ENCODE measurements at regions not wholly inside any gene's neighbourhood (a gene's known extent, or its start where the extent isn't known, plus 50 kb on each side); places are given as distances from the start of the nearest gene placed in this dataset.

GRCh38 chr12:108052260-108052659, 76.8 kb upstream of the WSCD2 start:
- H3F3A ChIP-seq (replicated peaks; ENCODE audit: low read depth), result no peaks in the 10 kb centered on the region
- H3K36me3 ChIP-seq (ENCODE audit: insufficient read depth), result no peaks in the 10 kb centered on the region
- no peak overlapping the region for H3K27ac Mint-ChIP-seq
- H3K36me3 Mint-ChIP-seq (ENCODE audit: low read depth), result no peaks in the 10 kb centered on the region
- H3K9me3 Mint-ChIP-seq, result no peaks in the 10 kb centered on the region; the same call in 2 of the 3 replicates
- no peaks in the 10 kb centered on the region for H3K27me3 ChIP-seq (ENCODE audit: insufficient read depth)
- H3K27me3 Mint-ChIP-seq (ENCODE audit: insufficient read depth, low read depth, poor library complexity), result no peaks in the 10 kb centered on the region
- H3K79me2 ChIP-seq (replicated peaks; ENCODE audit: insufficient read depth), result no peaks in the 10 kb centered on the region
- TF ChIP-seq EZH2 (IDR thresholded peaks at IDR 0.05; ENCODE audit: low read depth, unreplicated experiment), result no peak
- TF ChIP-seq EZH2phosphoT487 (IDR thresholded peaks at IDR 0.05; ENCODE audit: unreplicated experiment), result no peak
- no peak for TF ChIP-seq REST (IDR thresholded peaks at IDR 0.05; ENCODE audit: unreplicated experiment)
- H3K4me1 Mint-ChIP-seq, result peaks cover 24% of the 10 kb centered on the region
- DNase-seq (ENCODE audit: low spot score) (no peak), ATAC-seq (no peak)
- no peaks in the 10 kb centered on the region for H3K4me1 ChIP-seq (ENCODE audit: insufficient read depth)
- H3K4me3 ChIP-seq, result no peak overlapping the region
- H3K4me3 Mint-ChIP-seq, result no peak overlapping the region
- no peak overlapping the region for H3K4me2 ChIP-seq
- H2AFZ ChIP-seq, result no peak overlapping the region
- H3K9me2 ChIP-seq (ENCODE audit: insufficient read depth), result no peaks in the 10 kb centered on the region
- no peak overlapping the region for H3K27ac ChIP-seq (ENCODE audit: low read depth)
- H4K20me1 ChIP-seq (replicated peaks; ENCODE audit: insufficient read depth), result no peaks in the 10 kb centered on the region

GRCh38 chr12:108053512-108053911, 75.6 kb upstream of the WSCD2 start:
- no peak overlapping the region for H3K4me3 Mint-ChIP-seq
- H3K36me3 Mint-ChIP-seq (ENCODE audit: low read depth), result no peaks in the 10 kb centered on the region
- Histone ChIP-seq H2AFZ (no peak overlapping the region), H3K9me2 (ENCODE audit: insufficient read depth) (no peaks in the 10 kb centered on the region), H4K20me1 (replicated peaks; ENCODE audit: insufficient read depth) (no peaks in the 10 kb centered on the region), H3F3A (replicated peaks; ENCODE audit: low read depth) (no peaks in the 10 kb centered on the region), H3K4me3 (no peak overlapping the region), H3K79me2 (replicated peaks; ENCODE audit: insufficient read depth) (no peaks in the 10 kb centered on the region), H3K4me1 (ENCODE audit: insufficient read depth) (no peaks in the 10 kb centered on the region), H3K36me3 (ENCODE audit: insufficient read depth) (no peaks in the 10 kb centered on the region), H3K27ac (ENCODE audit: low read depth) (no peak overlapping the region), H3K27me3 (ENCODE audit: insufficient read depth) (no peaks in the 10 kb centered on the region), H3K4me2 (no peak overlapping the region)
- H3K9me3 Mint-ChIP-seq, result no peaks in the 10 kb centered on the region; the same call in 2 of the 3 replicates
- no peak for ATAC-seq
- peaks cover 17% of the 10 kb centered on the region for H3K4me1 Mint-ChIP-seq
- no peak for DNase-seq (ENCODE audit: low spot score)
- no peaks in the 10 kb centered on the region for H3K27me3 Mint-ChIP-seq (ENCODE audit: insufficient read depth, low read depth, poor library complexity)
- no peak overlapping the region for H3K27ac Mint-ChIP-seq
- TF ChIP-seq STAT1 (IDR thresholded peaks at IDR 0.05; ENCODE audit: unreplicated experiment) (no peak), ZNF331 (CRISPR knock-in tag; IDR thresholded peaks at IDR 0.05; ENCODE audit: low read depth) (no peak), CREB1 (CRISPR knock-in tag; IDR thresholded peaks at IDR 0.05; ENCODE audit: low read depth) (no peak), REST (IDR thresholded peaks at IDR 0.05; ENCODE audit: unreplicated experiment) (no peak), CTCF (conservative IDR thresholded peaks at IDR 0.05; ENCODE audit: low read depth in 2 of 2) (no peak), NANOG (IDR thresholded peaks at IDR 0.05; ENCODE audit: borderline replicate concordance) (no peak), EZH2 (IDR thresholded peaks at IDR 0.05; ENCODE audit: low read depth, unreplicated experiment) (no peak)

Measured in GM23338 (cell line).